ENCODE measurements at regions not wholly inside any gene's neighbourhood (a gene's known extent, or its start where the extent isn't known, plus 50 kb on each side); places are given as distances from the start of the nearest gene placed in this dataset.

- no peak for TF ChIP-seq CTCF (IDR thresholded peaks at IDR 0.05)
- no peak for TF ChIP-seq ELF4 (CRISPR knock-in tag; IDR thresholded peaks at IDR 0.05; ENCODE audit: low read depth)
- TF ChIP-seq NFATC4 (CRISPR knock-in tag; IDR thresholded peaks at IDR 0.05): no peak
- TF ChIP-seq ZNF532 (CRISPR knock-in tag; IDR thresholded peaks at IDR 0.05; ENCODE audit: borderline replicate concordance): no peak
- no peak for TF ChIP-seq MAX (CRISPR knock-in tag; IDR thresholded peaks at IDR 0.05)
- no peak for TF ChIP-seq ZNF423 (CRISPR knock-in tag; IDR thresholded peaks at IDR 0.05)
These were observed 107.2 kb downstream of the DACT2 start for GRCh38 chr6:168212362-168212761.
